ENCODE measurements at regions not wholly inside any gene's neighbourhood (a gene's known extent, or its start where the extent isn't known, plus 50 kb on each side); places are given as distances from the start of the nearest gene placed in this dataset.

DNA sequence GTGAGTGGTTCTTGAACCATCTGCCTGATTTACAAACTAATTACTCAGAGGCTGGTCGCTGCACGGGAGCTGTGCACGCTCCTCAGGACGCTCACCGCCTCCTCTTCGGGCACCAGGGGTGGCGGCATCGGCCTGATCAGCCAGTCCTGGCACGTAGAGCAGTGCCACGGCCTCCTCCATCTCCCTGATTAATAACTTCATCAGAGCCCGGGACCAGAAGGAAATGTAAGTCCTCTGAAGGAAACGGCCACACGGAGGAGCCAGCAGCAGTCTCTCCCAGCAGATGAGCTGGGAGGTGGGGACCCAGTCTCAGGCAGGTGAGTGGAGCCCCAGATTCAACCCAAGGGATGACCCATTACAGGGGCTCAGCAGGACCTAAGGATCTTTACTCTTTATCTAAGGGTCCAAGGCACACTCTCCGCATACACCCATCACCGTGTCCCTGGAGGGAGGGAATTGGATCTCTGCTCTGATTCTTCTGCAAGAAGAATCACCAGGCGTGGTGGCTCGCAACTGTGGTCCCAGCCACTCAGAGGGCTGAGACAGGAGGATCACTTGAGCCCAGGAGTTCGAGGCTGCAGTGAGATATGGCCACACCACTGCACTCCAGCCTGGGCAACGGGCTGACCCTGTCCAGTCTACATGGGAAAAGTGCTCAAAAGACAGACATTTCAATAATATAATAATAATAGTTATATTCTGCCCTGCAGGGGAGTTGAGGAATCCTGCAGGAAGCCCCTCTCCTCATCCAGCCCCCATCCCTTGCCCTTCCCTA is 366.5 kb downstream of the SEC14L1 start:
- no peak for DNase-seq (ENCODE audit: low spot score)
- ATAC-seq, result no peak

DNA sequence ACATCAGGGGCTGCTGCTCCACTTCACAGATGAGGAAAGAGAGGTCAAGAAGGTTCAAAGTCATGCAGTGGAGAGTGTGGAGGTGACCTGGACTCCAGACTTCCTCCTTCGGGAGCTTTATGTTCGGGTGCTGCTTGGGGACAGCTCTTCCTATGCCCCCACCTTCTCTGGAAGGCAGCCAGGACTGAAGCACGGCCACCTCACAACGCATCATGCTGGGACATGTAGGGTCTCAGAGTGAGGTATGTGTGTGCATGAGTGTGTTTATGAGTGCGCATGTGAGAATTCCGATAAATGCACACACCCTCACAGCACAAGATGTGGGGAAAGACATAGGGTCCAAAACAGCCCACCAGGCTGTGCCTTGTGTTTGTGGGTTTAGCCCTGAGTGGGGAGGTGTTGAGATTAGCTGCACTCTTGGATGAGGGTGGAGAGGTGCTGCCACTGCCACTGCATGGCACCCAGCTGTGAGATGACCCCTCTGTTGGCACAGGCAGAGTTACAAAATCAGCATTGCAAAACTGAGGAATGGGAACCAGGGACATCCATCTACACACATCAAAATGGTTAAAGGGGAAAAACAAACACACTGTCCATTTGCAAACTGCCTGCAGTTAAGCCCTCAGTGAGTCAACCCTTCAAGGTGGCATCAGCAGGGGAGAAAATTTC is 367.4 kb downstream of the SEC14L1 start:
- DNase-seq (ENCODE audit: low spot score) (no peak), ATAC-seq (no peak)

DNA sequence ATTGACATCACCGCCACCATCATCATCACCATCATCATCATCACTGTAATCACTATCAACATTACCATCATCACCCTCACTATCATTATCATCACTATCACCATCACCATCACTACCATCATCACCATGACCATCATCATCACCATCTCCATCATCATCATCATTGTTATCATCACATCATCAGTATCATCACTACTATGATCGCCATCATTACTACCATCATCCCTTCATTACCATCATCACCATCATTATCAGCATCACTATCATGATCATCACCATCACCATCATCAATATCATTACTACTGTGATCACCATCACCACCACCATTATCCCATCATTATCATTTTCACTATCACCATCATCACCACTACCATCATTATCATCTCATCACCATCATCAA is 368.3 kb downstream of the SEC14L1 start:
- DNase-seq (ENCODE audit: low spot score) (no peak), ATAC-seq (no peak)

DNA sequence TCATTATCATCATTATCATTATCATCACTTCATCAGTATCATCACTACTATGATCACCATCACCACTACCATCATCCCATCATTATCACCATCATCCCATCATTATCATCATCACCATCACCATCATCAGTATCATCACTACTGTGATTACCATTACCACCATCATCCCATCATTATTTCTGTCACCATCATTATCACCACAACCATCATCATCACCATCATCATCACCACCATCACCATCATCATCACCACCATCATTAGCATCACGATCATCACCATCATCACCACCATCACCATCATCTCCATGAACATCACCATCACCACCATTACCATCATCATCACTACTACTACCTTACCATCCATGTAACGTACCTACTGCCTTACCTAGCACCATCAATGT is 368.8 kb downstream of the SEC14L1 start:
- DNase-seq (ENCODE audit: low spot score) (no peak), ATAC-seq (no peak)

DNA sequence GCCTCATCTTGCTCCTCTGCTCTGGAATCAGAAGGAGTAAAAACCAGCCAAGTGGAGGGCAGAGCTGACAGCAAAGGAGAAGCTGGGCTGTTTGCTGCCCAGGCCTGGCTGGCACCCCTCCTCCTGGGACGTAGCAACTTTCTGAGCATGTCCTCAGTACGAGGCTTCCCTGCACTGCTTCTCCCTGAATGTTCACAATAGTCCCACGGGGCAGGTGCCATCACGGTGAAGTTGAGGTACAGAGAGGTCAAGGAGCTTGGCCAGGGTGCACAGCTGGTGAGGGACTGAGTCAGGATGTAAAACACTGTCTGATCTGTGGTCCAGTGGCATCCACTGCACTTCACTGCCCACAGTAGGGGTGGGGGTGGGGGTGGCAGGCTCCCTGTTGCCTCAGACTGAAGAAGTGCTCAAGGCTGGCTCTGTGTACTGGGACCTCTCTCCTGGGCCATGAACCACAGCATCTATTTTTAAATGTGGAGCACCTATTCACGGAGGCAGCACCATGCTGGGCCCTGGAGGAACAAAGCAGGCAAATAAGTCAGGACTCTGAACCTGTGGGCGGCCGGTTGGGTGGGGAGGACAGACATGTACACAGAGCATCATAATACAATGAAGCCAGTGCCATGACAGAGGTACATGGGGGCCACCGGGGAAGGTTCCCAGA is 369.5 kb downstream of the SEC14L1 start:
- no peak for DNase-seq (ENCODE audit: low spot score)
- no peak for ATAC-seq

DNA sequence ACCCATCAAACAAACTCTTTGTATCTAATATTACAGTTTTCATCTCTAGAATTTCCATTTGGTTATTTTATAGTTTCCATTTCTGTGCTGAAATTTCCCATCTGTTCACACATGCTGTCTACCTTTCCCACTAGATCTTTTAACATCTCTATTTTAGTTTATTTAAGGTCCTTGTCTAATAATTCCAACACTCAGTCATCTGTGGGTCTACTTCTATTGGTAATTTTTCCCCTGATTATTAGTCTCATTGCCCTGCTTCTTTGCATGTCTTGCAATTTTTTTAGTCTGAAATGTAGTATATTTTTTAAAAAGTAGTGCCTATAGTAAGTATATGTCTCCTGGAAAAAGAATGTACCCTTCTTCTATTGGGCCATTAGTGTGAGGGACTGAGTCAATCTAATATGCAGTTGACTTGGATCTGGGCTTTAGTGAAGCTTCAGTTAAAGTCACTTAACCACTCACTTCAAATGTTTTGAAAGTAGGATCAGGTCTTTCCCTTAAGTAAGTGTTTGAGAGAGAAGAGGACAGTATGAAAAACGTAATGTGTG is 370.8 kb downstream of the SEC14L1 start:
- no peak for ATAC-seq
- no peak for DNase-seq (ENCODE audit: low spot score)

DNA sequence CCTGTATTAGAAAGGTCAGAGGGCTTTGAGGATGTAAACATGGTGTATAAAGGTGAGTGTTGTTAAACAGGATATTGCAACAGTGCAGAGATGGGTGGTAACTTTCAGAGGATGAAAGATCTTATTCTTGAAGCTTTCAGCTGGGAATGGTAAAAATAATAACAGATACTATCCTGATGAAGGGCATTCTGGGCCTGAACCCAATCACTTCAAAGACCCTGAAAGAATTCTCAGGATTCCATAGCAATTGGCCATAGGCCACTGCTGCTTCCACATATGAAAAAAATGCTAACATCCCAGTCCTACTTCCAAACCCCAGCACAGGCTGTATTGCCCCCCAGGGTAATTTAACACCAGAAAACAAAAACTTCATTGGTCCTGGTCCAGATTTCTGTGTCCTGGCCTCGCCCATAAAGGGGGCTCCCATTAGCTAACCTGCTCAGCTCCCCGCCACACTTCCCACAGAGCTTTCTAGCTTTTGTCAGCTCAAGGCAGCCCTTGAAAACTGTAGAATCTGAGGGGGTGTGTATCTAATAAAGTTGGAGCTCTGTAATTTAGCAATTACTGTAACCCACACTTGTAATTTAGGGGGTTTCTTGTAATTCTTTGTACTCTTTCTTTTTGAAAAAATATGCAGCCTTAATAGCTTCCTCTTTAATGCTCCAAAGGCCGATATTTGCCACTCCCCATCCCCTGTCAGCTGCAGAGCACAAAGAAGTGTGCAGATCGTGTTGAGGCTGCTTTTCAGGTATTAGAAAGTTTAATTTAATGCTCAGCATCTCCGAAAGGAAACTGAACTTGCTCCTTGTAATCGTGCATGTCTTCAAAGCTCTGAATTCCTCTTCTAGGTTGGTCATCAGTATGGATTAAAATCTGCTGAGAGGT is 371.5 kb downstream of the SEC14L1 start:
- ATAC-seq (no peak), DNase-seq (ENCODE audit: low spot score) (no peak)

DNA sequence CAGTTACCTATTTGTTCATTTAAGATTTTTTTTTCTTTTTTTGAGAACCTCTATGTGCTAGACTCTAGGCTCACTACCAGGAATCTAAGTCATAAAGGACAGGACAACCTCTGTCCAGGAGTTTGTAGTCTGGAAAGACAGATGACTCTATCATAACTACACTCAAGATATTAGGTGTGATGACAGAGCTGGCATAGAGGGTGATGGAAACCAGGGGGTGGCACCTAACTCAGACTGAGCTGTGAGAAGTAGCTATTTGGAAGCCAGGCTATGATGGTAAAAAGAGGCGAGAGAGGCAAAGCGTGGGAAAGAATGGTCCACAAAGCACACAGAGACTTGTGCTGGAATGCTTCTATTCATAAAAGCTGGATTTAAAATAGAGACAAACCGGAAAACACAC is 372.3 kb downstream of the SEC14L1 start:
- DNase-seq (ENCODE audit: low spot score), result no peak
- no peak for ATAC-seq

DNA sequence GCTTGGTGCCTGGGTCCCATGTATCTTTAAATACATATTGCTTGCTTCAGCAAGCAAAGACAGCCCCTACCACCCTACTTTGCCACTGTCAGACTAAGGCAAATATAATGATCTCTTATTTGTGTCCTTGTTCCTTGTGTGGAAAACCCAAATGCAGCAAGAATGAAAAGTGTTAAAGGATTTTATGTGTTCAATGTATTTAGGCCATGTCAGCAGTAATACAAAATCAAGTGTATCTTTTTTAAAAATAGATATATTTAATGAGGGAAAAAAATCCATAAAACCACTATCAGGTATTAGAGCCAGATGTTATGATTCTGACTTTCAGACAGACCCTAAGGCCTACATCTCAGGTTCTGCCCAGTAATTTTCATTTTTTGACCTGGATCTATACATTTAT is 374.5 kb downstream of the SEC14L1 start:
- ATAC-seq, result no peak

DNA sequence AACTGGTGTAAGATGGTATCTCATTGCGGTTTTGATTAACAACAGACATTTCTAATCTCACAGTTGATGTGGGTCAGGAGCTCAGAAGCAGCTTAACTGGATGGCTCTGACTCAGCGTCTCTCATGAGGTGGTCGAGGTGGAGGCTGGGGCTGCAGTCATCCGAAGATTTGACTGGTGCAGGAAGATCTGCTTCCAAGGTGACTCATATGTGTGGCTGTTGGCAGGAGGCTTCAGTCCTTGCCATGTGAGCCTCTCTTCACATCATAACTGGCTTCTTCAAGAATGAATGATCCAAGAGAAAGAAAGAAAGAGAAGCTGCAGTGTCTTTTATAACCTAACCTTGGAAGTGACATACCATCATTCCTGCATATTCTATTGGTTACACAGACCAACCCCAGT is 376.1 kb downstream of the SEC14L1 start:
- ATAC-seq, result no peak
- no peak for DNase-seq (ENCODE audit: low spot score)

More for the DNA sequence above, 374.5 kb downstream of the SEC14L1 start:
- no peak for DNase-seq (ENCODE audit: low spot score)

DNA sequence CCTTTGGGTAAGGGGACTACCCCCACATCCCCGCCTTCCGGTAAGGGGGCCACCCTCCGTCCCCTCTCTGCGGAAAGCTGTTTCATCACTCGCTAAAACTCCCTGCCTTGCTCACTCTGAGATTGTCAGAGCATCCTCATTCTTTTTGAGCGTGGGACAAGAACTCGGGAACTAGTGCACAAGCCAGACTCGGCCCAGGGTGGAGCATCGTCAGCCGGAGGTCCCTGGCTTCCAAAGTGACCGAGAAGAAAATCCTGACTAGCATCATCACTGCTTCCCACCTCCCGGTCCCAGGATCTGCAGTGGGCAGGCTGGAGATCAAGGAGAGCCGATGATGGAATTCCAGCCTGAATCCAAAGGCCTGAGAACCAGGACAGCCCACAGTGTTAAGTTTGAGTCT is 380.3 kb downstream of the SEC14L1 start:
- ATAC-seq, result no peak
- no peak for DNase-seq (ENCODE audit: low spot score)

DNA sequence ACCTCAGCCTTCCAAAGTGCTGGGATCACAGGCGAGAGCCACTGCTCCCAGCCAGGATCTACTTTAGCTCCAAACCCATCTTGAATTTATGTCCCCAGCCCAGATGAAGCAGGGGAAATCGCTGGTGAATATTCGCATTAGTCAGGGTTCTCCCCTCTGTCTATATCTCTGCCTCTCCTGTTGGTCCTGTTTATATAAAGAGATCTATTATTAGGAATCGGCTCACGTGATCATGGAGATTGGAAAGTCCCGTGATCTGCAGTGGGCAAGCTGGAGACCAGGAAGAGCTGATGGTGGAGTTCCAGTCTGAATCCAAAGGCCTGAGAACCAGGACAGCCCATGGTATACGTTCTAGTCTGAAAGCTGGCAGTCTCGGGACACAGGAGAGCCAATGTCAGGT is 382.8 kb downstream of the SEC14L1 start:
- ATAC-seq (no peak), DNase-seq (ENCODE audit: low spot score) (no peak)

DNA sequence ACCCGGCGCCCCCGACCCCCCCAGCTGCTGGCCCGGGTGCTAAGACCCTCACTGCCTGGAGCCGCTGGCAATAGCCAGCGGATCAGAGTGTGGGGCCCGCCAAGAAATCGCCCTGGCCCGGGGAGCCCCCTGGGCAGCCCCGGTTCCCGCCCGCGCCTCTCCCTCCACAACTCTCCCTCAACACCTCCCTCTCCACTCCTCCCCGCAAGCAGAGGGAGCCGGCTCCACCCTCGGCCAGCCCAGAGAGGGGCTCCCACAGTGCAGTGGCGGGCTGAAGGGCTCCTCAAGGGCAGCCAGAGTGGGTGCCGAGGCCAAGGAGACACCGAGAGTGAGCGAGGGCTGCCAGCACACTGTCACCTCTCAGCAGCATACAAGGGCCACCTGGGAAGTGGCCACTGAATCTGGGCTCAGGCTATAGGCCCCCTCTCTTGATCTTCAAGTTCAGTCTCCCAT is 385.5 kb downstream of the SEC14L1 start:
- ATAC-seq, result no peak
- no peak for DNase-seq (ENCODE audit: low spot score)

DNA sequence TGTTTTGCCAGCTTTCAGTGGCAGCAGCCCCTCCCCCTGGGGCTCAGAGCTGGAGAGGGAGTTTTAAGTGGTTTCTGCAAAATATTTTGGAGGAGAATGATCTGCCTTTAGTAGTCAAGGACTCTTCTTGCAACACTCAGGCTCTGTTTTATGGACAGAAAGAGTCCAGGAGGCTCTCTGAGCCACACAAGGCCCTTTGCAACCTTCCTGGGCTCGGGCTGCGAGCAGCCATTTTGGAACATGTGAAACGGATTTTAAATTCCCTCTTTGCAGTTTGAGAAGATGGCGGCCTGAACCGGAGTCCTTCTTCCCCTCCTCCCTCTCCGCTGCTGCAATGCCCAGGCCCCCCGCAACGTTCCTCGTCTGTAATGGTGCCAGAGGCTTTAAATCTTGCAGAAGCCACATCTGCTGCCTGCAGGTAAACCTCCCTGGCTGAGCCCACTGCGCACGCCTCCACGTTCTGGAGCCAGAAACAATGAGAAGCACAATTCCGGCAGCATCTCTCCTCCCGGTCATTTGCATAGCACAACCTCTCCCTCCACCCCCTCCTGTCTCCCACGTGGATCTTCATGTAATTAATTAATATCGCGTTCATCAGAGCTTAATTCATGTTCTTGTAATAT is 386.1 kb downstream of the SEC14L1 start:
- DNase-seq (ENCODE audit: low spot score), result no peak
- ATAC-seq, result no peak

DNA sequence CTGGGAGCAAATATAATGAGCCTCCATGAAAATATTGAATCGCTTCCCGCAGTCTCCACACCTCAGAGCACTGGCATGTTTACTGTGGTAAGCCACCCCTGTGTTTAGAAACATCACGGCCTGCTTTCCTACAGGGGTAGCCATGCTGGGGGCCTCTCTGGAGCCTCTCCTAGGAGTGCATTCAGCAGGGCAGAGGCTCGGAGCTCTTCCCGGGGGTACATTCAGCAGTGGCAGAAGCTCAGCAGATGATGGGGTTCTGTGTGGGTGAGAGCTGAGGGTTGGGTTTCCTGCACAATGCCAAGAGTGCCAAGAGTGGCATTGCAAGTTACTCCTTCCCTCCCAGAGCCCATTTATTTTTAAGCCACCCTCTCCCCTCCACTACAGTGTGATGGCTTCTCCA is 386.6 kb downstream of the SEC14L1 start:
- no peak for ATAC-seq
- no peak for DNase-seq (ENCODE audit: low spot score)

DNA sequence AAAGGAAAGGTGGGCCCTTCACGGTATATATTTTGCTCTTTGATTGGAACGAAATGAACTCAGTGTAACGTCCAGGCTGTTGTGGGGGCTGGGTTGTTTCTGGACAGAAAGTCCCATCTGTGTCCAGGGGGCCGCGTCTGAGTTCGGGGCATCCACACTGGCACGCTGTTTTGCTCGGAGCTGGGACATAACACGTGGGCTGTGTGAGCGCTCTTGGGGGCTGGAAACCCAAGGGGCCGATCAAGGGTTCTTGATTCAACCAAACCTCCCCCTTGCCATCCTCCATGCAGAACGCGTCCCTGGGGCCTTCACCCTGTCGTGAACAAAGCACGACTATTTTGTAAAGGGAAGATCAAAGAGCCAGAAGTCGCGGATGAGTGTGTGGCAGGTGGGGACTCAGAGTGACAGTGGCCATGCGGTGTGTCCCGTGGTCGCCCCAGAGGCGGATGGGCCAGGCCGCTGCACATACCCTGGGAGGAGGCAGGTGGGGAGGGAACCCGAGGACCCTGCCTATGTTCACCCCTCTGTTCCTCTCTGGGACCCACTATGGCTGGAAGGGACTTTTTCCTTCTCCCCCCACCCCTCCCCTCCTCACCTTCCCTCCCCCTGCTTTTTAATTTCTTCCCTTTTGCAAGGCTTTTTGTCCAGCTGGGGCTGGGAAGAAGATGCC is 387.2 kb downstream of the SEC14L1 start:
- no peak for DNase-seq (ENCODE audit: low spot score)
- ATAC-seq, result no peak

DNA sequence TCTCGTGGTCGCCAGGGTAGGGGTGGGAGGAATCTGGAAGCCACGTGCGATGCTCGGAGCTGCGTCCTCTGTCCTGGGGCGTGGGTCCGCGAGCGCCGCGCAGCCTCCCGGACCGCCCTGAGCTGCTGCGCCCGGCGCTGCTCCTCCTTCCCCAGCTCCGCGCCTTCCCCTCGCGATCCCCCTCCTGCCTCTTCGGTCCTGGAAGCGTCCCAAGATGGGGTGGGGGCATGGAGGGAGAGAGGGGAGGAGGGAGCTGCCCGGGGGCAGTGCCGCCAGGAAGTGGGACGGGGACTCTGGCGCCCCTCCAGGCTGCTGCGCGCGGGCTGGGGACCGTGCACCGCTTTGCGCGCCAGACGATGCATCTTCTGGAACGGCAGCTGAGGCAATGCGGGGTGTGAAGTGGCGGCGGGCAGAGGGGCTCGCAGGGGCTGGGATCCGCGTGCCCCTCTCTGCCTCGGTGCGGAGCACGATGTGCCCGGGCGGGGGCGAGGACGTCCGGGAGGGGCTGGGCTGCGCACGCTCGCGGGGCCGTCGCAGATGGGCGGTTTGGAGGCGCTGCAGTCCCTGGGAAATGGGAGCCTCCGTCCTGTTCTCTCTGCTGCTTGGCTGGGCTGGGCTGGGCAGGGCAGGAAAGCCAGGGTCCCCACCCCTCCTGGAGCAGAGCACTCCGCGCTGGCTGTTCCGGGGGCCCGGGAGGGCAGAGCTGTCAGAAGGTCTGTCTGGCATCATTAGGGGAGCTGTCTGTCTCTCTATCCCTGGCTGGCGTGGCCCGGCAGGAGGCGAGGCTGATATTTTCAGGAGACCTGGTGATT is 388.0 kb downstream of the SEC14L1 start:
- DNase-seq (ENCODE audit: low spot score), result no peak
- no peak for ATAC-seq

DNA sequence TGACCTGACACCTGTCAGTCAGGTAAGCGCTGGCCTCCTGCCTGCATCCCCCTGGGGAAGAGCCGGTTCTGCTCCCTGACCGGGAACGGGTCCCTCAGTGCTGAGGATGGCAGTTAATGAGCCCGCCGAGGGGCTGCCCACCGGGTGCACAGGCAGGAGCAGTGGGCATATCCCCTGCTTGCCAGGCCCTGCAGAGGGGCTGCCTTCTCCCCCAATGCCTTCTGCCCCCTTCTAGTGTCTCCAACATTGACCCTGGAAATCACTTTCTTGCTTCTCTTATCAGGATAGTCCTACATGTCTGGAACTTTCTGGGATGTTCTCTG is 388.5 kb downstream of the SEC14L1 start:
- DNase-seq (ENCODE audit: low spot score), result no peak

DNA sequence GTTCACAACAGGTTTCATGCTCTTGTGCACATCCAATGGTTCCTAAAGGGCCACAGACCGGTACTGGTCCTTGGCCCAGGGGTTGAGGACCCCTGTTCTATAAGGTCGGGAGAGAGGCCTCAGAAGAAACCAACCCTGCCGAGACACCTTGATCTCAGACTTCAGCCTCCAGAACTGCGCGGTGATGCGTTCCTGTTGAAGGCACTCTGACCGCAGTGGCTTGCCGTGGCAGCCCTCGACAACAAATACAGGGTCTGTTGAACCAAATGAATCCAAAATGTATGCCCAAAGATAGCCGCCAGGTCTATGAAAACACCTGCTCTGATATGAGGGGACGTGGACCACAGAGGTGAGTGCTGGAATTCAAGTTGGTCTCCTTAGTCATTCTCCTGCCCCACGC is 389.8 kb downstream of the SEC14L1 start:
- DNase-seq (ENCODE audit: low spot score), result no peak

More for the DNA sequence above, 388.5 kb downstream of the SEC14L1 start:
- no peak for ATAC-seq

More for the DNA sequence above, 389.8 kb downstream of the SEC14L1 start:
- no peak for ATAC-seq
